MM.1S (cell line): ENCODE measurements at regions not wholly inside any gene's neighbourhood (a gene's known extent, or its start where the extent isn't known, plus 50 kb on each side); places are given as distances from the start of the nearest gene placed in this dataset.

Experiments
- DNase-seq: peaks from one replicate; pipeline ENCODE4 v3.0.0-alpha.2; 2015
- H2AFZ ChIP-seq: fragments of 300-600 bp; sonication (generic); 2 replicates; pipeline ENCODE4 v1.6.0; 2016; ENCODE audit warnings: antibody characterized with exemption, low read length
- H3F3A ChIP-seq: fragments of 300-600 bp; sonication (generic); 2 replicates; pipeline ENCODE4 v1.6.1; 2016; ENCODE audit warnings: mild to moderate bottlenecking, antibody characterized with exemption, low read length, moderate library complexity, mixed read lengths; ENCODE audit not compliant: insufficient read depth
- H3K27ac ChIP-seq: fragments of 300-600 bp; sonication (generic); 2 replicates; pipeline ENCODE4 v1.5.1; 2016; ENCODE audit warnings: mild to moderate bottlenecking, low read length
- H3K27me3 ChIP-seq: fragments of 300-600 bp; sonication (generic); replicated peaks from 2 replicates; pipeline ENCODE4 v1.6.0; 2016; ENCODE audit warnings: low read length; ENCODE audit not compliant: insufficient read depth
- H3K36me3 ChIP-seq: fragments of 300-600 bp; sonication (generic); replicated peaks from 2 replicates; pipeline ENCODE4 v1.6.1; 2016; ENCODE audit warnings: mild to moderate bottlenecking, low read length, mixed read lengths; ENCODE audit not compliant: insufficient read depth
- H3K4me1 ChIP-seq: fragments of 300-600 bp; sonication (generic); 2 replicates; pipeline ENCODE4 v1.6.1; 2016; ENCODE audit warnings: low read length, mixed read lengths
- H3K4me2 ChIP-seq: fragments of 300-600 bp; sonication (generic); 2 replicates; pipeline ENCODE4 v1.6.0; 2016; ENCODE audit warnings: low read depth, low read length
- H3K4me3 ChIP-seq: fragments of 300-600 bp; sonication (generic); 2 replicates; pipeline ENCODE4 v1.5.1; 2016; ENCODE audit warnings: low read length, mixed read lengths
- H3K79me2 ChIP-seq: fragments of 300-600 bp; sonication (generic); 2 replicates; pipeline ENCODE4 v1.6.1; 2016; ENCODE audit warnings: mixed run types, low read length, mixed read lengths
- H3K9ac ChIP-seq: fragments of 300-600 bp; sonication (generic); 2 replicates; pipeline ENCODE4 v1.6.1; 2016; ENCODE audit warnings: low read length, mixed read lengths
- H3K9me2 ChIP-seq: fragments of 300-600 bp; sonication (generic); replicated peaks from 2 replicates; pipeline ENCODE4 v1.6.1; 2016; ENCODE audit warnings: mild to moderate bottlenecking, low read length, mixed read lengths; ENCODE audit not compliant: insufficient read depth
- H3K9me3 ChIP-seq: fragments of 300-600 bp; sonication (generic); replicated peaks from 2 replicates; pipeline ENCODE4 v1.6.1; 2016; ENCODE audit warnings: mild to moderate bottlenecking, low read length, mixed read lengths; ENCODE audit not compliant: insufficient read depth
- H4K20me1 ChIP-seq: fragments of 300-600 bp; sonication (generic); 2 replicates; pipeline ENCODE4 v1.6.1; 2016; ENCODE audit warnings: mild to moderate bottlenecking, low read length, moderate library complexity, mixed read lengths; ENCODE audit not compliant: insufficient read depth
- CTCF ChIP-seq: fragments of 300-600 bp; sonication (generic); IDR thresholded peaks from 2 replicates; pipeline ENCODE4 v1.5.1; 2016; ENCODE audit warnings: antibody characterized with exemption, low read length, mixed read lengths
- EZH2 ChIP-seq: fragments of 300-600 bp; sonication (generic); optimal IDR thresholded peaks from 2 replicates; pipeline ENCODE3; 2017; ENCODE audit warnings: low read depth, mild to moderate bottlenecking, antibody characterized with exemption, low read length, mixed read lengths
- EZH2phosphoT487 ChIP-seq: fragments of 300-600 bp; sonication (generic); IDR thresholded peaks from 2 replicates; pipeline ENCODE4 v1.6.1; 2018; ENCODE audit warnings: antibody characterized with exemption, low read length

GRCh38 chr1:178599087-178599486 is 86.2 kb downstream of the TEX35 start:
- no peak for DNase-seq
- Histone ChIP-seq H3K9ac (no peak overlapping the region), H3K36me3 (no peaks in the 10 kb centered on the region), H3K4me1 (peaks cover 14% of the 10 kb centered on the region), H4K20me1 (no peaks in the 10 kb centered on the region), H3K27ac (no peak overlapping the region), H3F3A (no peaks in the 10 kb centered on the region), H3K9me3 (no peaks in the 10 kb centered on the region), H2AFZ (no peak overlapping the region), H3K9me2 (no peaks in the 10 kb centered on the region), H3K27me3 (no peaks in the 10 kb centered on the region), H3K4me3 (no peak overlapping the region), H3K4me2 (0 out of 2 replicates have a peak overlapping the region, but pooled peaks have one; percentile 7), H3K79me2 (no peaks in the 10 kb centered on the region)
- TF ChIP-seq CTCF: no peak
- TF ChIP-seq EZH2phosphoT487: no peak
- TF ChIP-seq EZH2: no peak

GRCh38 chr1:178599745-178600144 is 86.8 kb downstream of the TEX35 start:
- Histone ChIP-seq H3K4me1 (peaks cover 14% of the 10 kb centered on the region), H3F3A (no peaks in the 10 kb centered on the region), H4K20me1 (no peaks in the 10 kb centered on the region), H3K9me2 (no peaks in the 10 kb centered on the region), H3K9me3 (no peaks in the 10 kb centered on the region), H2AFZ (0 out of 2 replicates have a peak overlapping the region, but pooled peaks have one; percentile 7), H3K27me3 (no peaks in the 10 kb centered on the region), H3K9ac (no peak overlapping the region), H3K79me2 (no peaks in the 10 kb centered on the region), H3K4me3 (no peak overlapping the region), H3K36me3 (no peaks in the 10 kb centered on the region), H3K4me2 (peak overlapping the region; percentile 7; the same call in 1 of the 2 replicates), H3K27ac (no peak overlapping the region)
- DNase-seq: peak; percentile 74
- TF ChIP-seq CTCF (no peak), EZH2 (no peak), EZH2phosphoT487 (no peak)

- no peak for DNase-seq
- Histone ChIP-seq H3K79me2 (no peaks in the 10 kb centered on the region), H3K4me2 (no peak overlapping the region), H4K20me1 (no peaks in the 10 kb centered on the region), H3K4me1 (peaks cover 41% of the 10 kb centered on the region), H3K9me2 (no peaks in the 10 kb centered on the region), H3K9me3 (no peaks in the 10 kb centered on the region), H3K36me3 (no peaks in the 10 kb centered on the region), H2AFZ (no peak overlapping the region), H3K27ac (no peak overlapping the region), H3F3A (peaks cover 17% of the 10 kb centered on the region), H3K27me3 (no peaks in the 10 kb centered on the region), H3K4me3 (no peak overlapping the region), H3K9ac (no peak overlapping the region)
- TF ChIP-seq CTCF (no peak), EZH2 (no peak), EZH2phosphoT487 (no peak)
Observed at GRCh38 chr1:178603926-178604325, 91.0 kb downstream of the TEX35 start.
